MM.1S (cell line): ENCODE measurements at regions not wholly inside any gene's neighbourhood (a gene's known extent, or its start where the extent isn't known, plus 50 kb on each side); places are given as distances from the start of the nearest gene placed in this dataset.

Experiments used
- EZH2 ChIP-seq: fragments of 300-600 bp; sonication (generic); optimal IDR thresholded peaks from 2 replicates; pipeline ENCODE3; 2017; ENCODE audit warnings: low read depth, mild to moderate bottlenecking, antibody characterized with exemption, low read length, mixed read lengths
- EZH2phosphoT487 ChIP-seq: fragments of 300-600 bp; sonication (generic); IDR thresholded peaks from 2 replicates; pipeline ENCODE4 v1.6.1; 2018; ENCODE audit warnings: antibody characterized with exemption, low read length
- TF ChIP-seq, protein P1 (sequence below): fragments of 300-600 bp; sonication (generic); IDR thresholded peaks from 2 replicates; pipeline ENCODE4 v1.5.1; 2016; ENCODE audit warnings: antibody characterized with exemption, low read length, mixed read lengths

DNA sequence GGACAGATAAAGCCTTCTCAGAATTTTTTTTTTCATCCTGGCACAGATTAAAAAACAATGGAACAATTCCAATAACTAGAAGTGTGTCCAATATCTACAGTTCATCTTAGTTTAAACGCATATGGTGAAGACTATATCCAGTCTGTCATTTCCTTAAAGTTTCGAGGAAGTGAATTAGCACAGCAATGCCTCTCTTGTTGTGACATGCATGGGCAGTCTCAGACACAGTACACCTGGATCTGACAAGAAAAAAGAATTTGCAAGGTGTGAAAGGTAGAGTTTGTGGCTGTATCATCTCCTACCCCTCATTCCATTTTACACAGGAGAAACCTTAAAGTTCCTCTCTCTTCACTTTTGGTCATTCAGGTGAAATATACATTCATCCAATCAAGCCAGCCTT is 100.6 kb upstream of the ADAMTS19 start:
- TF ChIP-seq, protein P1, sequence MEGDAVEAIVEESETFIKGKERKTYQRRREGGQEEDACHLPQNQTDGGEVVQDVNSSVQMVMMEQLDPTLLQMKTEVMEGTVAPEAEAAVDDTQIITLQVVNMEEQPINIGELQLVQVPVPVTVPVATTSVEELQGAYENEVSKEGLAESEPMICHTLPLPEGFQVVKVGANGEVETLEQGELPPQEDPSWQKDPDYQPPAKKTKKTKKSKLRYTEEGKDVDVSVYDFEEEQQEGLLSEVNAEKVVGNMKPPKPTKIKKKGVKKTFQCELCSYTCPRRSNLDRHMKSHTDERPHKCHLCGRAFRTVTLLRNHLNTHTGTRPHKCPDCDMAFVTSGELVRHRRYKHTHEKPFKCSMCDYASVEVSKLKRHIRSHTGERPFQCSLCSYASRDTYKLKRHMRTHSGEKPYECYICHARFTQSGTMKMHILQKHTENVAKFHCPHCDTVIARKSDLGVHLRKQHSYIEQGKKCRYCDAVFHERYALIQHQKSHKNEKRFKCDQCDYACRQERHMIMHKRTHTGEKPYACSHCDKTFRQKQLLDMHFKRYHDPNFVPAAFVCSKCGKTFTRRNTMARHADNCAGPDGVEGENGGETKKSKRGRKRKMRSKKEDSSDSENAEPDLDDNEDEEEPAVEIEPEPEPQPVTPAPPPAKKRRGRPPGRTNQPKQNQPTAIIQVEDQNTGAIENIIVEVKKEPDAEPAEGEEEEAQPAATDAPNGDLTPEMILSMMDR, result no peak
- TF ChIP-seq EZH2, result no peak
- no peak for TF ChIP-seq EZH2phosphoT487
